SH-SY5Y (cell line): ENCODE measurements at regions not wholly inside any gene's neighbourhood (a gene's known extent, or its start where the extent isn't known, plus 50 kb on each side); places are given as distances from the start of the nearest gene placed in this dataset.

Experiments used
- GATA2 ChIP-seq: IDR thresholded peaks from 2 replicates; pipeline ENCODE4 v1.6.1; 2011; ENCODE audit warnings: mild to moderate bottlenecking, low read depth, low read length
- GATA3 ChIP-seq: IDR thresholded peaks from 2 replicates; pipeline ENCODE4 v1.6.1; 2011; ENCODE audit warnings: low read depth, mild to moderate bottlenecking, low read length, moderate library complexity

DNA sequence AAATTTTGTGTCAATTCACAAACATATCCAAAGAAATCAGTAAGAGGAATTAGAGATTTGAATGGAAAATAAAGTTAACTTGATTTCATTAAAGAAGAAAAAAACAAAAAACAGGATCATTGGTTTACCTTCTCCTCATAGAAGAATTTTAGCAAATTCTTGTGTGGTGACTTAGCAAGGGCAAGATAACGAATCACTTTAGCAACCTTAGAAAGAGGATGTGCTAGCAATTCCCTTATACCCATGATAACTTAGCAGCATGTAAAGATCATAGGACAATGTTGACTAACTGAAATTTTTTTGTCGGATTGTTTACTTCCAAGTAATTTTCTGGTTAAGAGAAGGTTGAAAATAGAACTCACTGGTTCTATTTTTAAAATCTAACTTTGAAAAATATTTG is 609.3 kb downstream of the GBE1 start:
- TF ChIP-seq GATA2: no peak
- TF ChIP-seq GATA3: no peak
